ENCODE measurements at regions not wholly inside any gene's neighbourhood (a gene's known extent, or its start where the extent isn't known, plus 50 kb on each side); places are given as distances from the start of the nearest gene placed in this dataset.

DNA sequence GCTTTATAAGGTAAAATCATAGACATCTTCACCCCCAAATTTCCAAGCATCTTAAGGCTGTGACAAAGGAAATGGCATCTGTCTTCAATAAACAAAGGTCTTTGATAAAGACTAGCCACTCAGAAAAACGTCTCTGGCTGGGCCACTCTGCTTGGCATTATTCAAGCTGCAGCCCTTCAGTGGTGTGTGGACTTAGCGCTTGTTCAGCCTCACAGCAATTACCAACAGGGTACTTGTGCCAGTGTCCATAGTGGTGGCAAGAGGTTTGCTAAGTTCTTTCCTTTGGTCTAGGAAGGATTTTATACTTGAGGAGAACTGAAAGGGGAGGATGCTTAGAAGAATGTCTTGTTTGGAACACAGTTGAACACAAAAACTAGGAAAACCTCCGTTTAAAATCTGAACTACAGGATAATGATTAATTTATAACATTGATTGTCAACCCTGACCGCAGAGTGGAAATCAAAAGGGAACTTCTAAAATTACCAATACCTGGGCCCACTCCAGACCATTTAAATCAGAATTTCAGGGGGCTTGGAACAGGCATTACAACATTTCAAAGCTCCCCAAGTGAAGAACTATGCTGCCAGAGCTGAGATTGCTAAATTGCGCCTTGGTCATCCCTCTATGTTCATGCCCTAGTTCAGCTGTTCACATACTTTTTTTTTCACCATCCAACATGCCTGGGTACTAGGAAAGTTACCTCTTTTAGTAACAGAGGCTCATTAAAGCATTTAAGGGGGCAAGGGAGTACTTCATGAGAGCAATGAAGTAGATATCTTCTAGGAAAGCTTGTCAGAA, 378.5 kb downstream of the FRK start:
- no peak overlapping the region for H3K4me3 Mint-ChIP-seq
- peaks cover 0 to 5% (median 0%) of the 10 kb centered on the region in 7 donors for H3K9me3 Mint-ChIP-seq
- Histone ChIP-seq H3K4me2 (replicated peaks; ENCODE audit: extremely low read depth, low read length, poor library complexity, severe bottlenecking) (no peak overlapping the region), H3K9me3 (replicated peaks in 1 of 2; ENCODE audit: control insufficient read depth in 1 of 2, insufficient read depth in 1 of 2, low read length in 2 of 2) (no peaks in the 10 kb centered on the region), H3K27ac (ENCODE audit: low read depth in 1 of 2, low read length in 2 of 2) (no peak overlapping the region), H4K20me1 (ENCODE audit: insufficient read depth, low read length) (no peaks in the 10 kb centered on the region), H3K79me2 (ENCODE audit: insufficient read depth, low read length) (no peaks in the 10 kb centered on the region), H3K4me1 (ENCODE audit: control insufficient read depth in 1 of 2, insufficient read depth in 2 of 2, low read length in 2 of 2) (no peaks in the 10 kb centered on the region), H3K27me3 (ENCODE audit: control insufficient read depth in 2 of 2, insufficient read depth in 2 of 2, low read length in 2 of 2) (no peaks in the 10 kb centered on the region), H2AFZ (ENCODE audit: insufficient read depth, low read depth, low read length, poor library complexity, severe bottlenecking) (no peak overlapping the region), H3K36me3 (replicated peaks in 1 of 2; ENCODE audit: control insufficient read depth in 1 of 2, insufficient read depth in 2 of 2, low read length in 2 of 2) (no peaks in the 10 kb centered on the region), H3K9ac (ENCODE audit: insufficient read depth, low read length, poor library complexity, severe bottlenecking) (no peak overlapping the region), H3K4me3 (replicated peaks in 1 of 3; ENCODE audit: low read depth in 2 of 3, low read length in 3 of 3) (no peak overlapping the region)
- peaks cover 0 to 2% (median 0%) of the 10 kb centered on the region in 3 donors for H3K27me3 Mint-ChIP-seq (ENCODE audit: low read depth in 3 of 3)
- no peaks in the 10 kb centered on the region for H3K4me1 Mint-ChIP-seq
- intact Hi-C loops (cut with micrococcal nuclease) = no loop called here
- TF ChIP-seq, protein P1, sequence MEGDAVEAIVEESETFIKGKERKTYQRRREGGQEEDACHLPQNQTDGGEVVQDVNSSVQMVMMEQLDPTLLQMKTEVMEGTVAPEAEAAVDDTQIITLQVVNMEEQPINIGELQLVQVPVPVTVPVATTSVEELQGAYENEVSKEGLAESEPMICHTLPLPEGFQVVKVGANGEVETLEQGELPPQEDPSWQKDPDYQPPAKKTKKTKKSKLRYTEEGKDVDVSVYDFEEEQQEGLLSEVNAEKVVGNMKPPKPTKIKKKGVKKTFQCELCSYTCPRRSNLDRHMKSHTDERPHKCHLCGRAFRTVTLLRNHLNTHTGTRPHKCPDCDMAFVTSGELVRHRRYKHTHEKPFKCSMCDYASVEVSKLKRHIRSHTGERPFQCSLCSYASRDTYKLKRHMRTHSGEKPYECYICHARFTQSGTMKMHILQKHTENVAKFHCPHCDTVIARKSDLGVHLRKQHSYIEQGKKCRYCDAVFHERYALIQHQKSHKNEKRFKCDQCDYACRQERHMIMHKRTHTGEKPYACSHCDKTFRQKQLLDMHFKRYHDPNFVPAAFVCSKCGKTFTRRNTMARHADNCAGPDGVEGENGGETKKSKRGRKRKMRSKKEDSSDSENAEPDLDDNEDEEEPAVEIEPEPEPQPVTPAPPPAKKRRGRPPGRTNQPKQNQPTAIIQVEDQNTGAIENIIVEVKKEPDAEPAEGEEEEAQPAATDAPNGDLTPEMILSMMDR (IDR thresholded peaks at IDR 0.05) = no peak
- H3K27ac Mint-ChIP-seq = no peak overlapping the region
- DNase-seq = no peak
- no peaks in the 10 kb centered on the region for H3K36me3 Mint-ChIP-seq
- 57% methylated on average over 2 of the region's 5 CpGs for WGBS (ENCODE audit: insufficient coverage)

DNA sequence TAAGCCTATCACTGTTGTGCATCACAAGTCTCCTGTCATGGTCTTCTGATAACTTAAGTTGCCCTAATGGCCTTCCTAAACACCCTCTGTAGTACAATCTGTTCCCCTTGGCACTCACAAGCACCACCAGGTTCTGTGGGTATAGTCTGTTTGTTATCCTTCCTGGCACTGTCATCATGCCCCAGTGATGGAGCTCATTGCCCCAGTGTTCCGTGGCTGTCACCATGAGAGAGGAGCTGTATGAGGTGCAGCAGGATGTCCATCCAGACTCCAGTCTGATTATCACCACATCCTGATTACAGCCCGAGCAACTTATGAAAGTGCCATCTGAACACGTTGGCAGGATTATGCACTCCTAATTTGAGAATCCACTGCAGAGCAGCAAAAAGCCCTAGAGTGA, 380.1 kb downstream of the FRK start:
- no peaks in the 10 kb centered on the region for H4K20me1 ChIP-seq (ENCODE audit: insufficient read depth, low read length)
- Mint-ChIP-seq H3K27ac (no peak overlapping the region), H3K4me3 (no peak overlapping the region), H3K9me3 (peaks cover 0 to 3% (median 0%) of the 10 kb centered on the region in 7 donors), H3K27me3 (ENCODE audit: low read depth in 3 of 3) (peaks cover 0 to 2% (median 0%) of the 10 kb centered on the region in 3 donors), H3K36me3 (no peaks in the 10 kb centered on the region), H3K4me1 (no peaks in the 10 kb centered on the region)
- no peak overlapping the region for H3K4me2 ChIP-seq (replicated peaks; ENCODE audit: extremely low read depth, low read length, poor library complexity, severe bottlenecking)
- H3K9me3 ChIP-seq (replicated peaks in 1 of 2; ENCODE audit: control insufficient read depth in 1 of 2, insufficient read depth in 1 of 2, low read length in 2 of 2) = no peaks in the 10 kb centered on the region
- H3K79me2 ChIP-seq (ENCODE audit: insufficient read depth, low read length) = no peaks in the 10 kb centered on the region
- H3K9ac ChIP-seq (ENCODE audit: insufficient read depth, low read length, poor library complexity, severe bottlenecking) = no peak overlapping the region
- H3K36me3 ChIP-seq (replicated peaks in 1 of 2; ENCODE audit: control insufficient read depth in 1 of 2, insufficient read depth in 2 of 2, low read length in 2 of 2) = no peaks in the 10 kb centered on the region
- no peak overlapping the region for H2AFZ ChIP-seq (ENCODE audit: insufficient read depth, low read depth, low read length, poor library complexity, severe bottlenecking)
- no peak overlapping the region for H3K4me3 ChIP-seq (replicated peaks in 1 of 3; ENCODE audit: low read depth in 2 of 3, low read length in 3 of 3)
- H3K27me3 ChIP-seq (ENCODE audit: control insufficient read depth in 2 of 2, insufficient read depth in 2 of 2, low read length in 2 of 2) = no peaks in the 10 kb centered on the region
- H3K4me1 ChIP-seq (ENCODE audit: control insufficient read depth in 1 of 2, insufficient read depth in 2 of 2, low read length in 2 of 2) = no peaks in the 10 kb centered on the region
- intact Hi-C loops (cut with micrococcal nuclease) = no loop called here
- H3K27ac ChIP-seq (ENCODE audit: low read depth in 1 of 2, low read length in 2 of 2) = no peak overlapping the region
- TF ChIP-seq, protein P1 (IDR thresholded peaks at IDR 0.05) = no peak
- WGBS (ENCODE audit: insufficient coverage) = 70% methylated on average over 2 of the region's 3 CpGs
- no peak for DNase-seq
